H1 (cell line): ENCODE measurements at regions not wholly inside any gene's neighbourhood (a gene's known extent, or its start where the extent isn't known, plus 50 kb on each side); places are given as distances from the start of the nearest gene placed in this dataset.

Experiments used
- CTCF ChIA-PET: fragments of 300-600 bp; sonication (Branson Sonifier 250); formaldehyde crosslinking; loops from one replicate; lab custom pipeline; 2021; ENCODE audit not compliant: partially characterized antibody; lab: Charles Lee
- POLR2A ChIA-PET: fragments of 300-600 bp; sonication (Branson Sonifier 250); formaldehyde crosslinking; loops from one replicate; lab custom pipeline; 2021; ENCODE audit warnings: inconsistent platforms; ENCODE audit not compliant: partially characterized antibody; lab: Charles Lee
- DNase-seq, 2 experiments: peaks; one replicate each; pipeline versions ENCODE4 v3.0.0 to v3.0.0-alpha.2; 2010 to 2022; ENCODE audit warnings: low spot score in 2 of 2, low read depth in 1 of 2, mixed read lengths in 1 of 2
- FAIRE-seq: peaks from 2 replicates; lab custom pipeline; 2011; peaks lifted over from hg19 to GRCh38; lab: Jason Lieb, UNC
- H2AFZ ChIP-seq: 2 replicates; pipeline ENCODE4 v1.8.1; 2012; ENCODE audit warnings: low read length, inconsistent platforms
- H2AK5ac ChIP-seq: 2 replicates; pipeline ENCODE4 v1.6.1; 2013; ENCODE audit warnings: low read depth, low read length
- H2BK120ac ChIP-seq: replicated peaks from 2 replicates; pipeline ENCODE3; 2013; ENCODE audit warnings: low read depth, low read length, inconsistent platforms
- H2BK12ac ChIP-seq: 2 replicates; pipeline ENCODE4 v1.6.1; 2013; ENCODE audit warnings: low read depth, low read length
- H2BK15ac ChIP-seq: 2 replicates; pipeline ENCODE4 v1.6.1; 2013; ENCODE audit warnings: low read length
- H2BK20ac ChIP-seq: 2 replicates; pipeline ENCODE4 v1.6.1; 2013; ENCODE audit warnings: low read length
- H2BK5ac ChIP-seq: 2 replicates; pipeline ENCODE4 v1.6.1; 2013; ENCODE audit warnings: low read depth, low read length
- H3K14ac ChIP-seq: 2 replicates; pipeline ENCODE4 v1.6.1; 2013; ENCODE audit warnings: inconsistent platforms; ENCODE audit not compliant: insufficient read length
- H3K18ac ChIP-seq: 2 replicates; pipeline ENCODE4 v1.6.1; 2013; ENCODE audit warnings: low read length; ENCODE audit errors: extremely low read depth
- H3K23ac ChIP-seq: 2 replicates; pipeline ENCODE4 v1.6.1; 2013; ENCODE audit warnings: inconsistent platforms; ENCODE audit not compliant: insufficient read length
- H3K23me2 ChIP-seq: 2 replicates; pipeline ENCODE4 v1.6.1; 2013; ENCODE audit warnings: low read depth, low read length
- H3K27ac ChIP-seq: 2 replicates; pipeline ENCODE4 v1.6.1; 2011; ENCODE audit warnings: low read depth, low read length, inconsistent platforms
- H3K27me3 ChIP-seq, 4 experiments: replicated peaks in 1 of 4; 1 replicate in 1 of 4; 2 replicates in 3 of 4; pipeline versions ENCODE4 v1.6.1 to v1.8.1; 2011 to 2013; ENCODE audit warnings: low read length in 3 of 4, mild to moderate bottlenecking in 3 of 4, inconsistent platforms in 2 of 4, mixed read lengths in 2 of 4, moderate library complexity in 1 of 4; ENCODE audit not compliant: control insufficient read depth in 3 of 4, insufficient read depth in 3 of 4; ENCODE audit errors: extremely low read depth in 1 of 4
- H3K36me3 ChIP-seq, 4 experiments: 2 replicates each; pipeline versions ENCODE4 v1.6.1 to v1.8.1; 2011 to 2013; ENCODE audit warnings: mild to moderate bottlenecking in 4 of 4, low read length in 3 of 4, moderate library complexity in 2 of 4, control low read depth in 1 of 4, inconsistent platforms in 1 of 4; ENCODE audit not compliant: insufficient read depth in 4 of 4, control insufficient read depth in 2 of 4
- H3K4ac ChIP-seq: replicated peaks from 2 replicates; pipeline ENCODE3; 2013; ENCODE audit warnings: low read length, low read depth, mixed read lengths, inconsistent platforms; ENCODE audit not compliant: insufficient read length
- H3K4me1 ChIP-seq, 4 experiments: replicated peaks in 1 of 4; 1 replicate in 1 of 4; 2 replicates in 3 of 4; pipeline versions ENCODE4 v1.6.1 to v1.8.1; 2011 to 2013; ENCODE audit warnings: low read length in 3 of 4, inconsistent platforms in 2 of 4, mixed read lengths in 1 of 4; ENCODE audit not compliant: insufficient read depth in 4 of 4, control insufficient read depth in 3 of 4
- H3K4me2 ChIP-seq, 2 experiments: 2 replicates each; pipeline versions ENCODE4 v1.6.1 to v1.8.1; 2011 to 2013; ENCODE audit warnings: low read depth in 2 of 2, low read length in 2 of 2, control low read depth in 1 of 2, inconsistent platforms in 1 of 2, mild to moderate bottlenecking in 1 of 2; ENCODE audit not compliant: insufficient read depth in 1 of 2
- H3K4me3 ChIP-seq, 4 experiments: fragments of 200-600, 300-600 bp in 1 of 4; sonication (generic), shearing (Covaris generic), sonication (Bioruptor Twin) in 1 of 4; 2 replicates each; pipeline versions ENCODE4 v1.5.1 to v1.8.1; 2011 to 2016; ENCODE audit warnings: low read length in 4 of 4, low read depth in 3 of 4, control low read depth in 2 of 4, inconsistent platforms in 2 of 4, mild to moderate bottlenecking in 2 of 4, mixed read lengths in 1 of 4, moderate library complexity in 1 of 4; ENCODE audit not compliant: insufficient read depth in 2 of 4; ENCODE audit errors: extremely low read depth in 1 of 4
- H3K56ac ChIP-seq: replicated peaks from 2 replicates; pipeline ENCODE3; 2013; ENCODE audit warnings: low read depth, mild to moderate bottlenecking, mixed read lengths, low read length, inconsistent platforms; ENCODE audit not compliant: insufficient read length
- H3K79me1 ChIP-seq: 2 replicates; pipeline ENCODE4 v1.6.1; 2013; ENCODE audit warnings: low read depth, low read length, control low read depth
- H3K79me2 ChIP-seq, 2 experiments: 2 replicates each; pipeline versions ENCODE4 v1.6.1 to v1.8.1; 2012 to 2013; ENCODE audit warnings: low read length in 2 of 2, mild to moderate bottlenecking in 2 of 2, inconsistent platforms in 1 of 2; ENCODE audit not compliant: insufficient read depth in 2 of 2, control insufficient read depth in 1 of 2
- H3K9ac ChIP-seq, 4 experiments: replicated peaks in 1 of 4; 1 replicate in 1 of 4; 2 replicates in 3 of 4; pipeline versions ENCODE4 v1.6.1 to v1.8.1; 2011 to 2013; ENCODE audit warnings: low read depth in 3 of 4, low read length in 3 of 4, control low read depth in 2 of 4, mild to moderate bottlenecking in 2 of 4, moderate library complexity in 2 of 4, inconsistent platforms in 1 of 4; ENCODE audit errors: extremely low read depth in 1 of 4
- H3K9me3 ChIP-seq, 2 experiments: 2 replicates each; pipeline versions ENCODE4 v1.6.1 to v1.8.1; 2012 to 2013; ENCODE audit warnings: mild to moderate bottlenecking in 2 of 2, moderate library complexity in 2 of 2, control low read depth in 1 of 2, inconsistent platforms in 1 of 2, low read depth in 1 of 2, low read length in 1 of 2, mixed read lengths in 1 of 2; ENCODE audit not compliant: insufficient read depth in 2 of 2
- H4K20me1 ChIP-seq, 2 experiments: replicated peaks in 1 of 2; 2 replicates each; pipeline versions ENCODE3 to v1.8.1; 2011 to 2013; ENCODE audit warnings: inconsistent platforms in 2 of 2, low read length in 2 of 2, mild to moderate bottlenecking in 1 of 2; ENCODE audit not compliant: insufficient read depth in 2 of 2, control insufficient read depth in 1 of 2
- H4K5ac ChIP-seq: 2 replicates; pipeline ENCODE4 v1.6.1; 2013; ENCODE audit warnings: low read length, low read depth, mixed read lengths, inconsistent platforms; ENCODE audit not compliant: insufficient read length
- H4K8ac ChIP-seq: 2 replicates; pipeline ENCODE4 v1.8.0; 2013; ENCODE audit warnings: mild to moderate bottlenecking, moderate library complexity, low read length, inconsistent platforms; ENCODE audit not compliant: insufficient read depth; ENCODE audit errors: extremely low read depth
- H4K91ac ChIP-seq: replicated peaks from 2 replicates; pipeline ENCODE3; 2013; ENCODE audit warnings: low read length, mixed read lengths, inconsistent platforms; ENCODE audit not compliant: insufficient read length
- CHD7 ChIP-seq: fragments of 300-600 bp; sonication (generic); IDR thresholded peaks from 2 replicates; pipeline ENCODE4 v1.7.1; 2012; ENCODE audit warnings: low read length, moderate library complexity, mild to moderate bottlenecking, inconsistent platforms; ENCODE audit not compliant: insufficient replicate concordance
- WGBS, 2 experiments: shearing (Covaris generic) in 1 of 2; methylation state at CpG; one replicate each; pipeline versions ENCODE4 v1.1.6 to v1.1.7; 2013 to 2015; ENCODE audit warnings: low lambda C conversion rate in 2 of 2, mixed read lengths in 2 of 2, inconsistent platforms in 1 of 2, low coverage in 1 of 2, missing lambda C conversion rate in 1 of 2; ENCODE audit not compliant: insufficient replicate concordance in 2 of 2, insufficient coverage in 1 of 2, insufficient read length in 1 of 2; ENCODE audit errors: extremely low coverage in 1 of 2, missing lambda C conversion rate in 1 of 2; 5-methylcytosine and 5-hydroxymethylcytosine counted together

GRCh38 chr13:78485803-78486202 is 117.5 kb downstream of the POU4F1 start:
- Histone ChIP-seq H2BK20ac (no peak overlapping the region), H2AK5ac (no peak overlapping the region), H4K91ac (no peak overlapping the region), H3K23ac (no peak overlapping the region), H3K9me3 (no peaks in the 10 kb centered on the region), H3K56ac (no peak overlapping the region), H3K4me1 (no peaks in the 10 kb centered on the region), H4K8ac (no peak overlapping the region), H3K14ac (no peak overlapping the region), H3K79me1 (no peaks in the 10 kb centered on the region), H3K36me3 (no peaks in the 10 kb centered on the region), H2BK5ac (no peak overlapping the region), H3K23me2 (no peaks in the 10 kb centered on the region), H3K79me2 (no peaks in the 10 kb centered on the region), H2BK120ac (no peak overlapping the region), H3K27ac (no peak overlapping the region), H2BK15ac (no peak overlapping the region), H3K18ac (no peak overlapping the region), H2AFZ (no peak overlapping the region), H3K4me3 (no peak overlapping the region), H3K27me3 (no peaks in the 10 kb centered on the region), H4K5ac (no peak overlapping the region), H4K20me1 (no peaks in the 10 kb centered on the region), H3K9ac (no peak overlapping the region), H3K4me2 (no peak overlapping the region), H3K4ac (no peak overlapping the region), H2BK12ac (no peak overlapping the region)
- no peak for FAIRE-seq
- DNase-seq: no peak
- ChIA-PET CTCF (no interaction called here), POLR2A (no interaction called here)
- WGBS, 2 experiments: 84% methylated on average over 3 of the region's 3 CpGs; no CpG with 5 or more reads in 1 of the 2 experiments
- no peak for TF ChIP-seq CHD7
